ENCODE measurements at regions not wholly inside any gene's neighbourhood (a gene's known extent, or its start where the extent isn't known, plus 50 kb on each side); places are given as distances from the start of the nearest gene placed in this dataset.

- peaks cover 2% of the 10 kb centered on the region for H3K4me1 Mint-ChIP-seq (ENCODE audit: unreplicated experiment)
- no peak for DNase-seq (ENCODE audit: extremely low spot score, unreplicated experiment)
- H3K27ac Mint-ChIP-seq (ENCODE audit: unreplicated experiment), result no peak overlapping the region
- TF ChIP-seq CTCF (IDR thresholded peaks at IDR 0.05), result no peak
- no peak overlapping the region for H3K4me3 Mint-ChIP-seq (ENCODE audit: unreplicated experiment)
- no peaks in the 10 kb centered on the region for H3K9me3 Mint-ChIP-seq (ENCODE audit: unreplicated experiment)
- no peaks in the 10 kb centered on the region for H3K36me3 Mint-ChIP-seq (ENCODE audit: unreplicated experiment)
- H3K27me3 Mint-ChIP-seq (ENCODE audit: unreplicated experiment), result peaks cover 16% of the 10 kb centered on the region
These were observed 123.8 kb upstream of the RHOBTB1 start for GRCh38 chr10:61067671-61068336.

GRCh38 chr10:61066661-61067344 lies 122.8 kb upstream of the RHOBTB1 start:
- no peaks in the 10 kb centered on the region for H3K36me3 Mint-ChIP-seq (ENCODE audit: unreplicated experiment)
- H3K27me3 Mint-ChIP-seq (ENCODE audit: unreplicated experiment), result peaks cover 16% of the 10 kb centered on the region
- H3K4me1 Mint-ChIP-seq (ENCODE audit: unreplicated experiment), result peaks cover 2% of the 10 kb centered on the region
- H3K4me3 Mint-ChIP-seq (ENCODE audit: unreplicated experiment), result no peak overlapping the region
- no peak for TF ChIP-seq CTCF (IDR thresholded peaks at IDR 0.05)
- no peaks in the 10 kb centered on the region for H3K9me3 Mint-ChIP-seq (ENCODE audit: unreplicated experiment)
- DNase-seq (ENCODE audit: extremely low spot score, unreplicated experiment), result no peak
- H3K27ac Mint-ChIP-seq (ENCODE audit: unreplicated experiment), result no peak overlapping the region

DNA sequence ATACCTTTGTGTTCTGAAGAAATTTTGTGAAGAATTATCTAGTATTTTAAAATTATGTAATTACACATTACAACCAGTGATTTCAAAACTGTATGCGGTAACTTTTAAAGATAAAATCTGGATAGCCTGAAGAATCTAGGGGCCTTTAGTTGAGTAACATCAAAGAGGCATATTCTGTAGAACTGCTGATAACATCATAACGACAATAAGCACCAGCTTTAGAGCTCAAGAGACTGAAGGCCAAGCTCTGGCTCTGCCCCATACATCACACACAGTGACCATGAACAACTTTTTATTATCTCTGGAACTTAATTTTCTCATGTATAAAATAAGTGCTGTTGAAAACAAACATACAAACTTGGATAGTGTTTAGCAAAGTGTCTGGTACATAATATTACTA lies 121.1 kb upstream of the RHOBTB1 start:
- no peaks in the 10 kb centered on the region for H3K36me3 Mint-ChIP-seq (ENCODE audit: unreplicated experiment)
- H3K4me1 Mint-ChIP-seq (ENCODE audit: unreplicated experiment), result peaks cover 2% of the 10 kb centered on the region
- no peak for DNase-seq (ENCODE audit: extremely low spot score, unreplicated experiment)
- no peak overlapping the region for H3K4me3 Mint-ChIP-seq (ENCODE audit: unreplicated experiment)
- TF ChIP-seq CTCF (IDR thresholded peaks at IDR 0.05), result no peak
- peaks cover 16% of the 10 kb centered on the region for H3K27me3 Mint-ChIP-seq (ENCODE audit: unreplicated experiment)
- H3K9me3 Mint-ChIP-seq (ENCODE audit: unreplicated experiment), result no peaks in the 10 kb centered on the region
- H3K27ac Mint-ChIP-seq (ENCODE audit: unreplicated experiment), result no peak overlapping the region

DNA sequence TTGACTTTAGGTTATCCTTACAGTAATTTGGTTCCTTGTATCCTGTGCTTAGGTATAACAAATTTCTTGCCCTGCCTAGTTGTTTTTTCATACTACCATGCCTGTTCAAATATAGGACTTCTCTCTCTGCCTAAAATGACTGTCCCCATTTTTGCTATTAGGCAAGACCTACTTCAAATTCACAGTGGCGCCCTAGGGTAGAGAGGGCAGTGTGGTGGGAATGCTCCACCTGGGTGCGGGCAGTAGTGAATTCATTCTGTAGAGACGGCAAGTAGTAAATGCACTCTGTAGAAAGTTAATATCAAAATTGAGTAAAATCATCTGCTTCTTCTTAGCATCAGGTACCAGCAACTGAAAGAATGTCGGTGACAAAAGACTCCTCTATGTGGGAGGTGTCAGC lies 120.4 kb upstream of the RHOBTB1 start:
- no peak for DNase-seq (ENCODE audit: extremely low spot score, unreplicated experiment)
- Mint-ChIP-seq H3K4me1 (ENCODE audit: unreplicated experiment) (peaks cover 2% of the 10 kb centered on the region), H3K27me3 (ENCODE audit: unreplicated experiment) (peaks cover 16% of the 10 kb centered on the region), H3K36me3 (ENCODE audit: unreplicated experiment) (no peaks in the 10 kb centered on the region), H3K4me3 (ENCODE audit: unreplicated experiment) (no peak overlapping the region), H3K9me3 (ENCODE audit: unreplicated experiment) (no peaks in the 10 kb centered on the region), H3K27ac (ENCODE audit: unreplicated experiment) (no peak overlapping the region)
- TF ChIP-seq CTCF (IDR thresholded peaks at IDR 0.05), result no peak

DNA sequence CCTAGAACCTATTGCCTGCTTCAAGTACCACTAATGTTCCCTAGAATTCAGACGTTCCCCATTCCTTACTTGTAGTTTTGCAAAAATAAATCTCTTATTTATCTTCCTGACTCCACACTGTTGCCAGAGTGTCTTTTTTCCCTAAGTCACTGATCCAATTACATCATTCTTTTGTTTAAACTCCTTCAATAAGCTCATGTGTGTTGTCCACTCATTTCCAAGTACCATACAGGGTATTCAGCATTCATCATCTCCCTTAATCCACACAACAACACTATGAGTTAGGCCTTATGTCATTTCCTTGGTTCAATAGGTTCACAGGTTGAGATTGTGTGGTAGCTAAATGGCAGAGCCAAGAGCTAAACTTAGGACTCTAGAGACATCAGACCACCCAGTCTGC lies 119.9 kb upstream of the RHOBTB1 start:
- no peaks in the 10 kb centered on the region for H3K36me3 Mint-ChIP-seq (ENCODE audit: unreplicated experiment)
- H3K27ac Mint-ChIP-seq (ENCODE audit: unreplicated experiment), result no peak overlapping the region
- no peak for DNase-seq (ENCODE audit: extremely low spot score, unreplicated experiment)
- peaks cover 16% of the 10 kb centered on the region for H3K27me3 Mint-ChIP-seq (ENCODE audit: unreplicated experiment)
- H3K4me3 Mint-ChIP-seq (ENCODE audit: unreplicated experiment), result no peak overlapping the region
- peaks cover 2% of the 10 kb centered on the region for H3K4me1 Mint-ChIP-seq (ENCODE audit: unreplicated experiment)
- H3K9me3 Mint-ChIP-seq (ENCODE audit: unreplicated experiment), result no peaks in the 10 kb centered on the region
- no peak for TF ChIP-seq CTCF (IDR thresholded peaks at IDR 0.05)

All from osteocyte (in vitro differentiated cells).